Mucosa of rectum (tissue), 2 donors: ENCODE measurements at regions not wholly inside any gene's neighbourhood (a gene's known extent, or its start where the extent isn't known, plus 50 kb on each side); places are given as distances from the start of the nearest gene placed in this dataset.

Source experiments
- H3K27ac ChIP-seq, 2 donors: one replicate each; pipeline ENCODE4 v1.7.0; 2013; ENCODE audit warnings: inconsistent platforms in 2 of 2, low read depth in 2 of 2, low read length in 2 of 2
- H3K27me3 ChIP-seq, 2 donors: one replicate each; pipeline ENCODE4 v1.7.0; 2013; ENCODE audit warnings: low read length in 2 of 2; ENCODE audit not compliant: control insufficient read depth in 2 of 2, insufficient read depth in 2 of 2
- H3K36me3 ChIP-seq, 2 donors: one replicate each; pipeline ENCODE4 v1.7.0; 2013; ENCODE audit warnings: low read length in 2 of 2; ENCODE audit not compliant: control insufficient read depth in 2 of 2, insufficient read depth in 2 of 2
- H3K4me1 ChIP-seq, 2 donors: one replicate each; pipeline ENCODE4 v1.7.0; 2013; ENCODE audit warnings: low read length in 2 of 2, mild to moderate bottlenecking in 1 of 2; ENCODE audit not compliant: control insufficient read depth in 2 of 2, insufficient read depth in 2 of 2
- H3K4me3 ChIP-seq, 2 donors: one replicate each; pipeline ENCODE4 v1.7.0; 2013; ENCODE audit warnings: low read length in 2 of 2
- H3K9ac ChIP-seq, 2 donors: one replicate each; pipeline ENCODE4 v1.7.0; 2013; ENCODE audit warnings: low read length in 2 of 2, low read depth in 1 of 2, mild to moderate bottlenecking in 1 of 2
- H3K9me3 ChIP-seq, 2 donors: one replicate each; pipeline ENCODE4 v1.7.0; 2013; ENCODE audit warnings: low read length in 2 of 2; ENCODE audit not compliant: control insufficient read depth in 2 of 2
- donor health status: healthy.
- donor health status: Normal muscosa, but diverticular disease.

DNA sequence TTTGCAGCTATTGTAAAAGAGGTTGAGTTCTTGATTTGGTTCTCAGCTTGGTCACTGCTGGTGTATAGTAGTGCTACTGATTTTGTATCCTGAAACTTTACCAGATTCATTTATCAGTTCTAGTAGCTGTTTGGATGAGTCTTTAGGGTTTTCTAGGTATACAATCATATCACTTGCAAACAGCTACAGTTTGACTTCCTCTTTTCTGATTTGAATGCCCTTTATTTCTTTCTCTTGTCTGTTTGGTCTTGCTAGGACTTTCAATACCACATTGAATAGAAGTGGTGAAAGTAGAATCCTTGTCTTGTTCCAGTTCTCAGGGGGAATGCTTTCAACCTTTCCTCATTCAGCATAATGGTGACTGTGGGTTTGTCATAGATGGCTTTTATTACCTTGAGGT lies 210.5 kb upstream of the DPP10 start:
- Histone ChIP-seq H3K27ac (no peak overlapping the region), H3K36me3 (no peaks in the 10 kb centered on the region), H3K9me3 (no peaks in the 10 kb centered on the region), H3K9ac (no peak overlapping the region), H3K27me3 (no peaks in the 10 kb centered on the region), H3K4me1 (no peaks in the 10 kb centered on the region), H3K4me3 (no peak overlapping the region)

GRCh38 chr2:114237331-114237730 lies 205.1 kb upstream of the DPP10 start:
- Histone ChIP-seq H3K4me3 (no peak overlapping the region), H3K36me3 (no peaks in the 10 kb centered on the region), H3K9me3 (no peaks in the 10 kb centered on the region), H3K27me3 (no peaks in the 10 kb centered on the region), H3K27ac (no peak overlapping the region), H3K4me1 (no peaks in the 10 kb centered on the region), H3K9ac (no peak overlapping the region)

DNA sequence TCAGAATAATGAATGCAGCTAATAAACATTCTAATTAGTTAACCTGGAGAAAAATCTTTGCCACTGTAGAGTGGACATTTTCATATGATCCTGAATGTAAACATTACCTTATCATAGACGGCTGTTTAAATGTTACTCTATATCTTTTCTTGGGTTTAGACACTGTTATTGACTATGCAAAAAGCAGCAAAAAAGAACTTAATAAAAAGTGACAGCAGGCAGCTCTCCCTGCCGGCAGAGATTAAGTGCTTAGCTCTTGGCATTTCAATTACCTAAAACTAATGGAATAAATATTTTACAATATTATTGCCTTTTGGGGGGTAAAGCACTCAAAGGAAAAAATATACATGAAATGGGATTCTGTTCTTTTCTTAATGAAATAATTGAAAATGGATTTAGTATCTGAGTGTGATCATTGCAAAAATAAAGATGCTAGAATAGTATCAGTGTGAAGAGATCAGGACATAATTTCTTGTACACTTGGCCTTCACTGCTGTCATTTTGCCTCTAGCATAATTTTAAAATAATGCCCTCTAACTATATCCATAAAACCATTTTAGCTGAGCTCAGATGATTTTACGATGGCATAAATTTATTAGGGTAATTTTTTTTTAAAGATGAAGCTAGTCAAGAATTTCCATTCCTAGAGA lies 203.4 kb upstream of the DPP10 start:
- Histone ChIP-seq H3K4me1 (no peaks in the 10 kb centered on the region), H3K27me3 (no peaks in the 10 kb centered on the region), H3K36me3 (no peaks in the 10 kb centered on the region), H3K9me3 (no peaks in the 10 kb centered on the region), H3K9ac (no peak overlapping the region), H3K27ac (no peak overlapping the region), H3K4me3 (no peak overlapping the region)

- H3K4me1 ChIP-seq = no peaks in the 10 kb centered on the region
- no peak overlapping the region for H3K9ac ChIP-seq
- H3K27ac ChIP-seq = no peak overlapping the region
Measured at GRCh38 chr2:114248648-114249047, 193.8 kb upstream of the DPP10 start.

DNA sequence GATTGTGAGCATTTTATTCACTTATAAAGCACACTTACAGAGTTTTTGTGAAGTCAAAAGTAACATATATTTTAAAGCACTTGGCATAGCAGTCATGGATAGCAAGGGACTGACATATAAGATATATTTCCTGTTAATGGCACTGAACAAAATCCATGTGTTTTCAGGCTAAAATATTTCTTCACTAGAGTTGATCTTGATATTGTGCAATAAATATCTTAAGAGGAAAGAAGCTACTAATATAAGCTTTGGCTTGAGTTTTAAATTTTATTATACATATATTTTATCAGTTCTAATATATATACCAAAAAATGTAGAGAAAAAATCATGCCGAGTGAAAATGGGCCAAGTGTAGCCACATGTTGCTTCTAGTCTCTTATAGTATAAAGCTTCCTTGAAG lies 189.7 kb upstream of the DPP10 start:
- Histone ChIP-seq H3K9me3 (no peaks in the 10 kb centered on the region), H3K4me3 (no peak overlapping the region), H3K27ac (no peak overlapping the region), H3K36me3 (no peaks in the 10 kb centered on the region), H3K27me3 (no peaks in the 10 kb centered on the region), H3K9ac (no peak overlapping the region), H3K4me1 (no peaks in the 10 kb centered on the region)

More at GRCh38 chr2:114248648-114249047, 193.8 kb upstream of the DPP10 start:
- no peaks in the 10 kb centered on the region for H3K36me3 ChIP-seq
- no peak overlapping the region for H3K4me3 ChIP-seq
- H3K9me3 ChIP-seq = no peaks in the 10 kb centered on the region
- H3K27me3 ChIP-seq = no peaks in the 10 kb centered on the region

DNA sequence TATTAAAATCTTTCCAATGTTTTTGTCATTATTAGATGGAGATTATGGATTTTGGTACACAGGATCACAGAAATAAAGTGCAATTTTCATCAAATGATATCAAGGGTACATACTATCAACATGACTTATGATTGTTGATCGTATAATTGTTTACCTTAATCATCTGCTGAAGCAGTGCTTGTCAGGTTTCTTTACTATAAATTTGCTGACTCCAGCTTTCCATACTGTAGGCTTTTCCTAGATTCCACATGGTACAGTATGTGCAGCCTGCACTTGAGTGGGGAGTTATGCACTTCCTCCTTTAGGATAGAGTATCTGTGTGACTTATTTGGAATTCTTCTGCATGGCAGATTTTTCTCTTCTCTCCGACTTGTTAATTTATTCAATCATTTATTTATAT lies 187.6 kb upstream of the DPP10 start:
- Histone ChIP-seq H3K4me3 (no peak overlapping the region), H3K27ac (no peak overlapping the region), H3K36me3 (no peaks in the 10 kb centered on the region), H3K27me3 (no peaks in the 10 kb centered on the region), H3K4me1 (no peaks in the 10 kb centered on the region), H3K9me3 (no peaks in the 10 kb centered on the region), H3K9ac (no peak overlapping the region)

GRCh38 chr2:114259389-114259788 lies 183.1 kb upstream of the DPP10 start:
- Histone ChIP-seq H3K9ac (no peak overlapping the region), H3K4me3 (no peak overlapping the region), H3K4me1 (no peaks in the 10 kb centered on the region), H3K27ac (no peak overlapping the region), H3K27me3 (no peaks in the 10 kb centered on the region), H3K36me3 (no peaks in the 10 kb centered on the region), H3K9me3 (no peaks in the 10 kb centered on the region)

DNA sequence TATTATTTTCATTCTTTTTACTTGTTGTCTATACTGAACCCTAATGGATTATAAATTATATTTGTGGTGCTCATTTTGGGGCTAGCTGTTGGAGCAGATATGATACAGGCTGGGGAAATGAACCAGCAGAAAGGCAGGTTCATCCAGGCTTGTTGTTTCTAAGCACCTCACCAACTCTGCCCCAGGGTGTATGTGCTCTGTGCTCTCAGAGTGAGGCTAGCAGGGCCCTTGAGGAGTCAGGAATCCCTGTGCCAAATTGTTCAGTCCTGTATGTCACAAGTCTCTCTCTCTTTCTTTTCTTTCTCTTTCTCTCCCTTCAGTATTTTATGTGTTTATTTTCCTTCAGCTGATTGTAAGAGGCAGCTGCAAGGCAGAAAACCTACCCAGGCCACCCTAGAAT lies 181.1 kb upstream of the DPP10 start:
- H3K9ac ChIP-seq = no peak overlapping the region

GRCh38 chr2:114265261-114265660 lies 177.2 kb upstream of the DPP10 start:
- Histone ChIP-seq H3K36me3 (no peaks in the 10 kb centered on the region), H3K27ac (no peak overlapping the region), H3K4me3 (no peak overlapping the region), H3K9ac (no peak overlapping the region), H3K9me3 (no peaks in the 10 kb centered on the region), H3K4me1 (no peaks in the 10 kb centered on the region), H3K27me3 (no peaks in the 10 kb centered on the region)

More for the DNA sequence above, 181.1 kb upstream of the DPP10 start:
- no peaks in the 10 kb centered on the region for H3K9me3 ChIP-seq
- H3K36me3 ChIP-seq = no peaks in the 10 kb centered on the region
- H3K4me1 ChIP-seq = no peaks in the 10 kb centered on the region
- no peak overlapping the region for H3K4me3 ChIP-seq
- H3K27ac ChIP-seq = no peak overlapping the region
- H3K27me3 ChIP-seq = no peaks in the 10 kb centered on the region

DNA sequence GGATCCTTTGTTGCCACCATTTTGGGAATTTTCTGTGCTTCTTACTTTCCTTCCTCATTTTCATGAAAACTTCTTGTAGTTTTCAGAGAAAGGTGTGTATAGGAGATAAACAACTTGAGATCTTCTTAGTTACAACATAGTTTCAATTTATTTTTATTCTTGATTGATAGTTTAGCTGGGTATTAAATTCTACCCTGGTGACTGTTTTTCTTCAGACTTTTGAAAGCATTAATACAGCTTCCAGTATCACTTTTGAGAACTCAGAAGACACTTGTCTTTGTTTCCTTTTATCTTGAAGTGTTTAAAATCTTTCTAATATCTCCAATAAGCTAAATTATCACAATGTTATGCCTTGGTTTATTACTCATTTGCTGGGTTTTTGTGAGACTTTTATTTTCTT lies 167.5 kb upstream of the DPP10 start:
- H3K4me3 ChIP-seq = no peak overlapping the region
- H3K4me1 ChIP-seq = no peaks in the 10 kb centered on the region
- H3K9ac ChIP-seq = no peak overlapping the region
- no peak overlapping the region for H3K27ac ChIP-seq
- H3K36me3 ChIP-seq = no peaks in the 10 kb centered on the region
- H3K27me3 ChIP-seq = no peaks in the 10 kb centered on the region
- peaks cover 0 to 5% of the 10 kb centered on the region in 2 donors for H3K9me3 ChIP-seq

- Histone ChIP-seq H3K4me3 (no peak overlapping the region), H3K9ac (no peak overlapping the region), H3K36me3 (no peaks in the 10 kb centered on the region), H3K4me1 (no peaks in the 10 kb centered on the region), H3K9me3 (no peaks in the 10 kb centered on the region), H3K27ac (no peak overlapping the region), H3K27me3 (no peaks in the 10 kb centered on the region)
Measured at GRCh38 chr2:114281188-114281587, 161.3 kb upstream of the DPP10 start.
